ENCODE measurements at regions not wholly inside any gene's neighbourhood (a gene's known extent, or its start where the extent isn't known, plus 50 kb on each side); places are given as distances from the start of the nearest gene placed in this dataset.
"Not testable (repeated sequence)": the region's sequence is repeated elsewhere in the genome, so short reads cannot be mapped to it uniquely, and the experiment has no call there.

- Histone ChIP-seq H3K27ac (ENCODE audit: low read depth, low read length) (no peak overlapping the region), H3K36me3 (ENCODE audit: insufficient read depth, low read length) (no peaks in the 10 kb centered on the region), H3K9ac (ENCODE audit: low read length) (no peak overlapping the region), H3K4me3 (ENCODE audit: low read depth in 1 of 2, low read length in 2 of 2) (no peak overlapping the region), H3K27me3 (ENCODE audit: control insufficient read depth in 1 of 2, insufficient read depth in 2 of 2, low read length in 2 of 2) (no peaks in the 10 kb centered on the region), H3K9me3 (ENCODE audit: low read length) (no peaks in the 10 kb centered on the region), H3K4me1 (ENCODE audit: insufficient read depth, low read length) (no peaks in the 10 kb centered on the region)
Observed at GRCh38 chrX:74065831-74066390, 213.4 kb upstream of the XIST start.

- H3K4me3 ChIP-seq (ENCODE audit: low read depth in 1 of 2, low read length in 2 of 2), result no peak overlapping the region
- no peaks in the 10 kb centered on the region for H3K9me3 ChIP-seq (ENCODE audit: low read length)
- no peak overlapping the region for H3K9ac ChIP-seq (ENCODE audit: low read length)
- H3K27me3 ChIP-seq (ENCODE audit: control insufficient read depth in 1 of 2, insufficient read depth in 2 of 2, low read length in 2 of 2), result no peaks in the 10 kb centered on the region
- no peaks in the 10 kb centered on the region for H3K4me1 ChIP-seq (ENCODE audit: insufficient read depth, low read length)
- no peak overlapping the region for H3K27ac ChIP-seq (ENCODE audit: low read depth, low read length)
- no peaks in the 10 kb centered on the region for H3K36me3 ChIP-seq (ENCODE audit: insufficient read depth, low read length)
Observed at GRCh38 chrX:74063426-74064155, 211.1 kb upstream of the XIST start.

GRCh38 chrX:74061879-74062278 is 209.4 kb upstream of the XIST start:
- Histone ChIP-seq H3K9ac (ENCODE audit: low read length) (no peak overlapping the region), H3K27me3 (ENCODE audit: control insufficient read depth in 1 of 2, insufficient read depth in 2 of 2, low read length in 2 of 2) (no peaks in the 10 kb centered on the region), H3K9me3 (ENCODE audit: low read length) (no peaks in the 10 kb centered on the region), H3K4me1 (ENCODE audit: insufficient read depth, low read length) (no peaks in the 10 kb centered on the region), H3K27ac (ENCODE audit: low read depth, low read length) (no peak overlapping the region), H3K36me3 (ENCODE audit: insufficient read depth, low read length) (no peaks in the 10 kb centered on the region), H3K4me3 (ENCODE audit: low read depth in 1 of 2, low read length in 2 of 2) (no peak overlapping the region)

GRCh38 chrX:74049126-74049525 is 196.6 kb upstream of the XIST start:
- no peak overlapping the region for H3K27ac ChIP-seq (ENCODE audit: low read depth, low read length)
- H3K9me3 ChIP-seq (ENCODE audit: low read length), result no peaks in the 10 kb centered on the region
- H3K36me3 ChIP-seq (ENCODE audit: insufficient read depth, low read length), result no peaks in the 10 kb centered on the region
- H3K27me3 ChIP-seq (ENCODE audit: control insufficient read depth in 1 of 2, insufficient read depth in 2 of 2, low read length in 2 of 2), result no peaks in the 10 kb centered on the region
- no peak overlapping the region for H3K4me3 ChIP-seq (ENCODE audit: low read depth in 1 of 2, low read length in 2 of 2)
- H3K4me1 ChIP-seq (ENCODE audit: insufficient read depth, low read length), result no peaks in the 10 kb centered on the region
- no peak overlapping the region for H3K9ac ChIP-seq (ENCODE audit: low read length)

GRCh38 chrX:74034066-74034465 is 181.6 kb upstream of the XIST start:
- H3K4me1 ChIP-seq (ENCODE audit: insufficient read depth, low read length); H3K27ac ChIP-seq (ENCODE audit: low read depth, low read length); H3K4me3 ChIP-seq (ENCODE audit: low read depth in 1 of 2, low read length in 2 of 2); H3K9me3 ChIP-seq (ENCODE audit: low read length); H3K9ac ChIP-seq (ENCODE audit: low read length); H3K27me3 ChIP-seq (ENCODE audit: control insufficient read depth in 1 of 2, insufficient read depth in 2 of 2, low read length in 2 of 2); H3K36me3 ChIP-seq (ENCODE audit: insufficient read depth, low read length): not testable (repeated sequence)

GRCh38 chrX:74031527-74031926 is 179.0 kb upstream of the XIST start:
- H3K9me3 ChIP-seq (ENCODE audit: low read length); H3K9ac ChIP-seq (ENCODE audit: low read length); H3K4me1 ChIP-seq (ENCODE audit: insufficient read depth, low read length); H3K4me3 ChIP-seq (ENCODE audit: low read depth in 1 of 2, low read length in 2 of 2); H3K27me3 ChIP-seq (ENCODE audit: control insufficient read depth in 1 of 2, insufficient read depth in 2 of 2, low read length in 2 of 2); H3K36me3 ChIP-seq (ENCODE audit: insufficient read depth, low read length); H3K27ac ChIP-seq (ENCODE audit: low read depth, low read length): not testable (repeated sequence)

- not testable (repeated sequence) for H3K27ac ChIP-seq (ENCODE audit: low read depth, low read length); H3K27me3 ChIP-seq (ENCODE audit: control insufficient read depth in 1 of 2, insufficient read depth in 2 of 2, low read length in 2 of 2); H3K9me3 ChIP-seq (ENCODE audit: low read length); H3K36me3 ChIP-seq (ENCODE audit: insufficient read depth, low read length); H3K9ac ChIP-seq (ENCODE audit: low read length); H3K4me3 ChIP-seq (ENCODE audit: low read depth in 1 of 2, low read length in 2 of 2); H3K4me1 ChIP-seq (ENCODE audit: insufficient read depth, low read length)
Observed at GRCh38 chrX:74030766-74031165, 178.3 kb upstream of the XIST start.

- H3K9ac ChIP-seq (ENCODE audit: low read length); H3K27ac ChIP-seq (ENCODE audit: low read depth, low read length); H3K27me3 ChIP-seq (ENCODE audit: control insufficient read depth in 1 of 2, insufficient read depth in 2 of 2, low read length in 2 of 2); H3K4me1 ChIP-seq (ENCODE audit: insufficient read depth, low read length); H3K4me3 ChIP-seq (ENCODE audit: low read depth in 1 of 2, low read length in 2 of 2); H3K9me3 ChIP-seq (ENCODE audit: low read length); H3K36me3 ChIP-seq (ENCODE audit: insufficient read depth, low read length): not testable (repeated sequence)
Observed at GRCh38 chrX:74025145-74025544, 172.6 kb upstream of the XIST start.

GRCh38 chrX:74023203-74023602 is 170.7 kb upstream of the XIST start:
- Histone ChIP-seq H3K27ac (ENCODE audit: low read depth, low read length) (no peak overlapping the region), H3K9me3 (ENCODE audit: low read length) (no peaks in the 10 kb centered on the region)

GRCh38 chrX:74018253-74018652 is 165.7 kb upstream of the XIST start:
- Histone ChIP-seq H3K4me3 (ENCODE audit: low read depth in 1 of 2, low read length in 2 of 2) (no peak overlapping the region), H3K9me3 (ENCODE audit: low read length) (no peaks in the 10 kb centered on the region), H3K4me1 (ENCODE audit: insufficient read depth, low read length) (no peaks in the 10 kb centered on the region), H3K27ac (ENCODE audit: low read depth, low read length) (no peak overlapping the region), H3K27me3 (ENCODE audit: control insufficient read depth in 1 of 2, insufficient read depth in 2 of 2, low read length in 2 of 2) (no peaks in the 10 kb centered on the region), H3K9ac (ENCODE audit: low read length) (no peak overlapping the region), H3K36me3 (ENCODE audit: insufficient read depth, low read length) (no peaks in the 10 kb centered on the region)

More at GRCh38 chrX:74023203-74023602, 170.7 kb upstream of the XIST start:
- H3K27me3 ChIP-seq (ENCODE audit: control insufficient read depth in 1 of 2, insufficient read depth in 2 of 2, low read length in 2 of 2), result no peaks in the 10 kb centered on the region
- H3K9ac ChIP-seq (ENCODE audit: low read length), result no peak overlapping the region
- H3K4me1 ChIP-seq (ENCODE audit: insufficient read depth, low read length), result no peaks in the 10 kb centered on the region
- H3K4me3 ChIP-seq (ENCODE audit: low read depth in 1 of 2, low read length in 2 of 2), result no peak overlapping the region
- H3K36me3 ChIP-seq (ENCODE audit: insufficient read depth, low read length), result no peaks in the 10 kb centered on the region

GRCh38 chrX:74015379-74016019 is 163.0 kb upstream of the XIST start:
- Histone ChIP-seq H3K9me3 (ENCODE audit: low read length) (no peaks in the 10 kb centered on the region), H3K27ac (ENCODE audit: low read depth, low read length) (no peak overlapping the region), H3K36me3 (ENCODE audit: insufficient read depth, low read length) (no peaks in the 10 kb centered on the region), H3K4me1 (ENCODE audit: insufficient read depth, low read length) (no peaks in the 10 kb centered on the region), H3K9ac (ENCODE audit: low read length) (no peak overlapping the region), H3K27me3 (ENCODE audit: control insufficient read depth in 1 of 2, insufficient read depth in 2 of 2, low read length in 2 of 2) (no peaks in the 10 kb centered on the region), H3K4me3 (ENCODE audit: low read depth in 1 of 2, low read length in 2 of 2) (no peak overlapping the region)

- Histone ChIP-seq H3K9me3 (ENCODE audit: low read length) (no peaks in the 10 kb centered on the region), H3K27me3 (ENCODE audit: control insufficient read depth in 1 of 2, insufficient read depth in 2 of 2, low read length in 2 of 2) (no peaks in the 10 kb centered on the region), H3K27ac (ENCODE audit: low read depth, low read length) (no peak overlapping the region), H3K4me1 (ENCODE audit: insufficient read depth, low read length) (no peaks in the 10 kb centered on the region), H3K4me3 (ENCODE audit: low read depth in 1 of 2, low read length in 2 of 2) (no peak overlapping the region), H3K36me3 (ENCODE audit: insufficient read depth, low read length) (no peaks in the 10 kb centered on the region), H3K9ac (ENCODE audit: low read length) (no peak overlapping the region)
Observed at GRCh38 chrX:74009041-74009440, 156.5 kb upstream of the XIST start.

All from muscle layer of colon (tissue), 2 donors.